GM21528 (cell line): ENCODE measurements at regions not wholly inside any gene's neighbourhood (a gene's known extent, or its start where the extent isn't known, plus 50 kb on each side); places are given as distances from the start of the nearest gene placed in this dataset.

ENCODE experiments used
- ATAC-seq: cut with Tn5 transposase; IDR thresholded peaks from one replicate; pipeline ENCODE4 v1.9.1; 2021; ENCODE audit warnings: mild to moderate bottlenecking, moderate library complexity; ENCODE audit not compliant: unreplicated experiment, low FRiP score

GRCh38 chr5:58403822-58404433, 56.0 kb downstream of the PLK2 start:
- ATAC-seq = no peak

- no peak for ATAC-seq
Measured at GRCh38 chr5:58401701-58402100, 58.2 kb downstream of the PLK2 start.

DNA sequence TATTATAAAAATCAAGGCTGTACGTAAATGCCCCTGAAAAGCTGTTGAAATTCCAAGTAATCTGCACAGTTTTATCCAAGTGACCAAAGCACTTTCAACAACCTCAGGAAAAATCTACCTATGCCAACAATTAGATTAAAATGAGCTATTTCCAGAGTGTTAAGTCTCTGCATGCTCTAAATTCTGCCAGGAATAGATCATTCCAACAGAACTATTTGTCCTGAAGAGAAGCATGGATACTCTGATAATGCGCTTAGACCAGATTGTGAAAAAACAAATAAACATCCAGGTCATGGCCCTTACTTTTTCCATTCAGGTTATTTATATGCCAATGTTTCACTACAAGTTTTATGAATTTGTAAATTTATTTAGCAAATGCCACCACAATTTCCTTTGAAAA, 59.1 kb downstream of the PLK2 start:
- no peak for ATAC-seq

GRCh38 chr5:58399951-58400350, 59.9 kb downstream of the PLK2 start:
- ATAC-seq = no peak

- ATAC-seq = no peak
Measured at GRCh38 chr5:58394339-58394738, 65.5 kb downstream of the PLK2 start.

DNA sequence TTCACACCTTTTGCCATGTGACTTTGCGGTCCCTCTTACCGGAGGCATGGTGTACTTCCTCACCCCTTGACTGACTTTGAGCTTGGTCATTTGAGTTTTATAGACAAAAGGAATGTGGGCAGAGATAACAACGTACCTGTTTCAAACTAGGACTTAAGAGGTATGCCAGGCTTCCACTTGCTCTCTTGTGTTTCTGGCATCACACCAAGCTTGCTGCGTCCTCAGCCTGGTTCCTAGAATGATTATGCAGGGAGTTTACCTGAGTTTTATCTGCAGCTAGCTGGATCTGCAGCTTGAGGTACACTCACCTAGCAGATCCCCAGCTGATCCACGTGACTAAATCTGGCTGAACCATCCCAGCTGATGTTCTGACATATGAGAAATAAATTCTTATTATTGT, 66.2 kb downstream of the PLK2 start:
- no peak for ATAC-seq

DNA sequence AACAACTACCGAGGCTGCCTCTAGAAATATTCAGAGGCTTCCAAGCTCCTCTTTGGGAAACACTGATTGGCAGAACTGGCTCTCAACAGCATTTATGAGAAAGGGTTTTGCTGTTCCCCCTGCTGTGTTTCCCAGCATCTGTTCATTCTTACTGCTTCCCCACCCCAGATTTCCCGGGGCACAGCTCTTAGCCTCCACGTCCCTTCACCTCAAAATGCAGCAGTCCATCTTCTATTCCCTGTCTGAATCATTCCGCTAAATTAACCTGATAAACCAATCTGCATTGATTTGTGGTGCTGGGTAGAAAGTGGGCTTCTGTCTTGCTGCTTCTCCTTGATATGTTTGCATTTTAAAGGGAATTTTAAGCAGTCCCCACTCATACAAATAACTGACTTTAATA, 67.4 kb downstream of the PLK2 start:
- no peak for ATAC-seq

- no peak for ATAC-seq
Measured at GRCh38 chr5:58383448-58383847, 76.4 kb downstream of the PLK2 start.

GRCh38 chr5:58382131-58382534, 77.8 kb downstream of the PLK2 start:
- no peak for ATAC-seq

GRCh38 chr5:58381566-58381965, 78.3 kb downstream of the PLK2 start:
- ATAC-seq = no peak

- ATAC-seq = no peak
Measured at GRCh38 chr5:58380655-58381054, 79.2 kb downstream of the PLK2 start.

- no peak for ATAC-seq
Measured at GRCh38 chr5:58378613-58379390, 81.1 kb downstream of the PLK2 start.

- no peak for ATAC-seq
Measured at GRCh38 chr5:58370606-58371005, 89.3 kb downstream of the PLK2 start.

GRCh38 chr5:58369513-58370190, 90.2 kb downstream of the PLK2 start:
- no peak for ATAC-seq

GRCh38 chr5:58366461-58366860, 93.4 kb downstream of the PLK2 start:
- ATAC-seq = no peak

DNA sequence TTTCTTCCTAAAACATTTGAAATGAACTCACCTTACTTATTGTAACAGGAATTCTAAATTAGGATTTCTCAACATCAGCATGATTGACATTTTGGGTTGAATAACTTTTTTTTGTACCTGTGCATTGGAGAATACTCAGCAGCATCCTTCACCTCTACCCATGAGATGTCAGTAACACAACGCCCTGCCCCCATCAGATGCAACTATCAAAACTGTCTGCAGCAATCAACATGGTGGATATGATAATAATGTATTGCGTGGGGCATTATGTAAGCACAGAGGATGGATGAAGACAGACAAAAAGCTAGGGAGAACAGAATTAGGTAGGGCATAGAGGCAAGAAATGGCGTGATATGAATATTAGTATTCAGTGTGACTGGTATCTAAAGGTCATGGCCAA, 94.1 kb downstream of the PLK2 start:
- ATAC-seq = no peak

DNA sequence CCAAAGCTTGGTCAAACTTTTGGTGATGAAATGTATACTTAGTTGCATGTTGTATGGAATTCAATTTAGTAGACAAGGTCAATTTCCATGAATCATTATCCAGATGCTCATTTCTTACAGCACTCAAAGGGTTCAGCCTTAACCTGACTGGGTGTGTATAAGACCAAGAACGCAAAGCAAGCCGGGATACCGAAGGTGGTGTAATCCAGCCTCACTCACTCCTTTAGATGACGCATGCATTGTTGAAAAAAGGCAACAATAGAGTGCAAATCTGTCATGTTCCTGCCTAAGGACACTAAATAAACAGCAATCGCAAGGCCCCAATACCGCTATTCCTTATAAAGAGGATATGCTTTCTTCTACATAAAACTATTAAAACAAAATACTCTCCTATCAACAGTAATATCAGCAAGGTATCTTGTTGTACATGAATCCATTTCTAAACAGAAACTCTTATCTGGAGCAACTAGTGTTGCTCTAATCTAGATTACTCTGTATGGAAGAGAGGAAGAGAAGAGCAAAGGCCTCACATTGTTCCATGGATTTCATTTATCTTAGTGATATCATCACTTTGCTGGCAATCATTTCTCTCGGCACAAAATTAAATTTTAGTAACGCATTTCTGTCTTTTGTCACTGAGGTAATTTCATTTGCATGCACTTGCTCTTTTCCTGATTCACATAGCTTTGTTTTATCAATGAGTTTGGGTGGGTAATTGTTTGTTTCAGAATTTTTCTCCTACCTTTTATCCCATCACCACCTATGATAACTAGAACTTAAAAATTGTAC, 96.2 kb downstream of the PLK2 start:
- no peak for ATAC-seq

GRCh38 chr5:58362135-58362534, 97.8 kb downstream of the PLK2 start:
- no peak for ATAC-seq

DNA sequence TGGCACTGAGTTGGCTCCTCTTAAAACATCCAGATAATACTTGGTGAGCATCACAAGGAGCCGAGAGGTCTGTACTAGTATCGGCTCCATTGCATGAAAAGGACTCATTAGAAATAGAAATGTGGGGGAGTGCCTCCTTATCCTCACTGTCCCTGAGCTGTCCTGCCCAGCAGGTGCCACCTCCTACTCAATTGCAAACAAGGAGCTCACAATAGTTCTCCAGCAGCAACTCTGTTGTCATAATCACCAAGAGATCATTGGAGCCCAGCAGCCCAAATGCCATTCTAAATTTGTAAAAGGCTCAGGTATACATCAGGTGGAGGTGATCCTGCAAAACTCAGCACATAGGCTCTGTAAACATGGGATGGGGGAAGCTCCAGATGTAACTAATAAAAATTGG, 99.1 kb downstream of the PLK2 start:
- no peak for ATAC-seq

DNA sequence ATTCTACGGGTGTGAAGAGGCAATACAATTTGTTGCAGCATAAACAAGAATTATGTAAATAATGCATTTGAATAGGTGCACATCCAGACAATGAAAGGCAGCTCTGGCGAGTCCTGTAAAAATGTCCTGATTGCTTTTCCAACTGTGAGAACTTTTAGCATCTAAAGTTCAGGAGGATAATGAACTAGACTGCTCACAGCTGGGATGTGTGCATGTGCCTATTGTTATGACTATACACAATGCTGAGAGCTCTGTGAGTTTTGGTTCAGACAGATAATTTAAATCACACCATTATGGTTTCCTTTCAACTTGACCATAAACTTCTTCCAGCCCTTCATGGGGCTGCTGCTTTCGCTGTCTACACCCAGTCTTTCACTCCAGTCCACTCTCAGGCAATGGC, 99.9 kb downstream of the PLK2 start:
- ATAC-seq = no peak
